SK-N-SH treated with all-trans-retinoic acid at 6 μM for 48 hours (cell line): ENCODE measurements at regions not wholly inside any gene's neighbourhood (a gene's known extent, or its start where the extent isn't known, plus 50 kb on each side); places are given as distances from the start of the nearest gene placed in this dataset.
"Not testable (repeated sequence)": the region's sequence is repeated elsewhere in the genome, so short reads cannot be mapped to it uniquely, and the experiment has no call there.

Experiments used
- ATAC-seq: fragments of 200-7000 bp; cut with Tn5 transposase; 3 replicates; pipeline ENCODE4 v1.9.1; 2020; ENCODE audit warnings: mild to moderate bottlenecking, moderate library complexity
- ARNTL ChIP-seq: fragments of 450-650 bp; formaldehyde crosslinking; IDR thresholded peaks from 2 replicates; pipeline ENCODE4 v1.5.0; 2020; ENCODE audit warnings: low read depth, mild to moderate bottlenecking, moderate library complexity, borderline replicate concordance
- BACH2 ChIP-seq: fragments of 250-450 bp; sonication (Bioruptor Pico); IDR thresholded peaks from 2 replicates; pipeline ENCODE4 v1.9.0; 2021; ENCODE audit warnings: mild to moderate bottlenecking, borderline replicate concordance
- CREB5 ChIP-seq: fragments of 250-450 bp; sonication (Bioruptor Pico); IDR thresholded peaks from 2 replicates; pipeline ENCODE4 v1.5.1; 2020; ENCODE audit warnings: low read depth, mild to moderate bottlenecking, moderate library complexity
- CSDC2 ChIP-seq: fragments of 250-450 bp; sonication (Bioruptor Pico); IDR thresholded peaks from 2 replicates; pipeline ENCODE4 v1.5.0; 2020; ENCODE audit warnings: mild to moderate bottlenecking, moderate library complexity
- ESRRG ChIP-seq: fragments of 250-450 bp; sonication (Bioruptor Pico); IDR thresholded peaks from 2 replicates; pipeline ENCODE4 v1.6.1; 2021; ENCODE audit warnings: mild to moderate bottlenecking
- GLIS3 ChIP-seq: fragments of 250-450 bp; sonication (Bioruptor Pico); IDR thresholded peaks from 2 replicates; pipeline ENCODE4 v1.5.0; 2020; ENCODE audit warnings: mild to moderate bottlenecking, moderate library complexity
- OSR1 ChIP-seq: fragments of 250-450 bp; sonication (Bioruptor Pico); IDR thresholded peaks from 2 replicates; pipeline ENCODE4 v1.8.0; 2022; ENCODE audit warnings: moderate library complexity, mild to moderate bottlenecking, inconsistent platforms
- PATZ1 ChIP-seq: fragments of 250-450 bp; sonication (Bioruptor Pico); IDR thresholded peaks from 2 replicates; pipeline ENCODE4 v1.8.0; 2020; ENCODE audit warnings: mild to moderate bottlenecking, moderate library complexity, borderline replicate concordance
- RARB ChIP-seq: fragments of 250-450 bp; sonication (Bioruptor Pico); IDR thresholded peaks from 2 replicates; pipeline ENCODE4 v1.8.0; 2021; ENCODE audit warnings: mild to moderate bottlenecking, moderate library complexity
- SNAI2 ChIP-seq: fragments of 250-450 bp; sonication (Bioruptor Pico); IDR thresholded peaks from 2 replicates; pipeline ENCODE4 v1.5.0; 2020; ENCODE audit warnings: mild to moderate bottlenecking, moderate library complexity
- TCF4 ChIP-seq: fragments of 250-450 bp; sonication (Bioruptor Pico); IDR thresholded peaks from 2 replicates; pipeline ENCODE4 v1.8.0; 2021; ENCODE audit warnings: mild to moderate bottlenecking, moderate library complexity, borderline replicate concordance
- TOX ChIP-seq: fragments of 250-450 bp; sonication (Bioruptor Pico); IDR thresholded peaks from 2 replicates; pipeline ENCODE4 v1.8.0; 2021; ENCODE audit warnings: mild to moderate bottlenecking, moderate library complexity, borderline replicate concordance
- TSHZ2 ChIP-seq: fragments of 250-450 bp; sonication (Bioruptor Pico); IDR thresholded peaks from 2 replicates; pipeline ENCODE4 v1.5.0; 2020; ENCODE audit warnings: mild to moderate bottlenecking, moderate library complexity
- ZC3H10 ChIP-seq: fragments of 250-450 bp; sonication (Bioruptor Pico); IDR thresholded peaks from 2 replicates; pipeline ENCODE4 v1.5.1; 2021; ENCODE audit warnings: mild to moderate bottlenecking, moderate library complexity
- ZFP3 ChIP-seq: fragments of 250-450 bp; sonication (Bioruptor Pico); IDR thresholded peaks from 2 replicates; pipeline ENCODE4 v1.5.0; 2020; ENCODE audit warnings: mild to moderate bottlenecking, moderate library complexity
- ZNF565 ChIP-seq: fragments of 450-650 bp; formaldehyde crosslinking; conservative IDR thresholded peaks from 2 replicates; pipeline ENCODE4 v1.5.0; 2020; ENCODE audit warnings: low read depth, mild to moderate bottlenecking, moderate library complexity
- ZNF70 ChIP-seq: fragments of 450-650 bp; formaldehyde crosslinking; IDR thresholded peaks from 2 replicates; pipeline ENCODE4 v1.5.0; 2020; ENCODE audit warnings: mild to moderate bottlenecking, moderate library complexity
- ZNF8 ChIP-seq: fragments of 450-650 bp; formaldehyde crosslinking; IDR thresholded peaks from 2 replicates; pipeline ENCODE4 v1.5.0; 2020; ENCODE audit warnings: mild to moderate bottlenecking, moderate library complexity

- no peak for ATAC-seq
- TF ChIP-seq CREB5 (CRISPR knock-in tag): no peak
- no peak for TF ChIP-seq ARNTL (CRISPR knock-in tag)
- TF ChIP-seq ZFP3 (CRISPR knock-in tag): no peak
Observed at GRCh38 chr10:131579251-131580071, 267.9 kb upstream of the TCERG1L start.

- no peak for TF ChIP-seq ZC3H10 (CRISPR knock-in tag)
- no peak for ATAC-seq
Observed at GRCh38 chr10:131580076-131580652, 268.6 kb upstream of the TCERG1L start.

GRCh38 chr10:131580674-131581073 lies 269.2 kb upstream of the TCERG1L start:
- TF ChIP-seq ZNF565 (no peak), GLIS3 (CRISPR knock-in tag) (no peak), RARB (CRISPR knock-in tag) (no peak)
- no peak for ATAC-seq

- ATAC-seq: not testable (repeated sequence)
Observed at GRCh38 chr10:131581547-131581946, 270.0 kb upstream of the TCERG1L start.

- no peak for ATAC-seq
- TF ChIP-seq PATZ1 (CRISPR knock-in tag) (no peak), ESRRG (no peak), OSR1 (CRISPR knock-in tag) (no peak), ZC3H10 (CRISPR knock-in tag) (no peak), TSHZ2 (CRISPR knock-in tag) (no peak), TCF4 (CRISPR knock-in tag) (no peak), RARB (CRISPR knock-in tag) (no peak), TOX (CRISPR knock-in tag) (no peak), CREB5 (CRISPR knock-in tag) (no peak), ZNF8 (CRISPR knock-in tag) (no peak), BACH2 (CRISPR knock-in tag) (no peak), CSDC2 (CRISPR knock-in tag) (no peak)
Observed at GRCh38 chr10:131584287-131584686, 272.8 kb upstream of the TCERG1L start.

GRCh38 chr10:131585761-131586160 lies 274.2 kb upstream of the TCERG1L start:
- ATAC-seq: no peak
- TF ChIP-seq ZNF70 (no peak), ZNF8 (CRISPR knock-in tag) (no peak), SNAI2 (no peak), GLIS3 (CRISPR knock-in tag) (no peak), CREB5 (CRISPR knock-in tag) (no peak), BACH2 (CRISPR knock-in tag) (no peak)
- TF ChIP-seq, all 23 proteins: peak for 0
